ENCODE measurements at regions not wholly inside any gene's neighbourhood (a gene's known extent, or its start where the extent isn't known, plus 50 kb on each side); places are given as distances from the start of the nearest gene placed in this dataset.

- H3K4me3 ChIP-seq (ENCODE audit: low read length), result peak overlapping the region; percentile 49
- TF ChIP-seq CTCF (conservative IDR thresholded peaks at IDR 0.05; ENCODE audit: low read length), result no peak
- peak; percentile 82 for DNase-seq (ENCODE audit: low read depth)
Measured at GRCh38 chr22:27100789-27101188, 443.4 kb downstream of the MIAT start.

GRCh38 chr22:27101288-27101687 is 443.9 kb downstream of the MIAT start:
- peak overlapping the region; percentile 49 for H3K4me3 ChIP-seq (ENCODE audit: low read length)
- TF ChIP-seq CTCF (conservative IDR thresholded peaks at IDR 0.05; ENCODE audit: low read length), result no peak
- no peak for DNase-seq (ENCODE audit: low read depth)

GRCh38 chr22:27104449-27104848 is 447.1 kb downstream of the MIAT start:
- no peak for TF ChIP-seq CTCF (conservative IDR thresholded peaks at IDR 0.05; ENCODE audit: low read length)
- H3K4me3 ChIP-seq (ENCODE audit: low read length), result no peak overlapping the region
- DNase-seq (ENCODE audit: low read depth), result no peak

- H3K4me3 ChIP-seq (ENCODE audit: low read length), result no peak overlapping the region
- DNase-seq (ENCODE audit: low read depth), result peak; percentile 92
- TF ChIP-seq CTCF (conservative IDR thresholded peaks at IDR 0.05; ENCODE audit: low read length), result no peak
Measured at GRCh38 chr22:27105142-27106025, 448.0 kb downstream of the MIAT start.

- TF ChIP-seq CTCF (conservative IDR thresholded peaks at IDR 0.05; ENCODE audit: low read length), result no peak
- no peak overlapping the region for H3K4me3 ChIP-seq (ENCODE audit: low read length)
- DNase-seq (ENCODE audit: low read depth), result no peak
Measured at GRCh38 chr22:27106985-27107384, 449.6 kb downstream of the MIAT start.

- H3K4me3 ChIP-seq (ENCODE audit: low read length), result no peak overlapping the region
- TF ChIP-seq CTCF (conservative IDR thresholded peaks at IDR 0.05; ENCODE audit: low read length), result no peak
- no peak for DNase-seq (ENCODE audit: low read depth)
Measured at GRCh38 chr22:27107386-27107785, 450.0 kb downstream of the MIAT start.

GRCh38 chr22:27107824-27108223 is 450.4 kb downstream of the MIAT start:
- peak; percentile 96 for DNase-seq (ENCODE audit: low read depth)
- no peak overlapping the region for H3K4me3 ChIP-seq (ENCODE audit: low read length)
- no peak for TF ChIP-seq CTCF (conservative IDR thresholded peaks at IDR 0.05; ENCODE audit: low read length)

Data from AG10803 (cell line).